AG09309 (cell line): ENCODE measurements at regions not wholly inside any gene's neighbourhood (a gene's known extent, or its start where the extent isn't known, plus 50 kb on each side); places are given as distances from the start of the nearest gene placed in this dataset.

Experiments used
- DNase-seq: peaks from one replicate; pipeline ENCODE4 v3.0.0-alpha.2; 2010; ENCODE audit warnings: low read depth
- H3K4me3 ChIP-seq: 2 replicates; pipeline ENCODE4 v1.5.1; 2011; ENCODE audit warnings: mild to moderate bottlenecking, low read depth, low read length, moderate library complexity; ENCODE audit not compliant: control insufficient read depth
- TF ChIP-seq, protein P1 (sequence below): IDR thresholded peaks from 2 replicates; pipeline ENCODE4 v1.5.1; 2011; ENCODE audit warnings: mild to moderate bottlenecking, low read depth, low read length, inconsistent platforms; ENCODE audit not compliant: insufficient read depth, control insufficient read depth; ENCODE audit errors: missing control alignments

DNA sequence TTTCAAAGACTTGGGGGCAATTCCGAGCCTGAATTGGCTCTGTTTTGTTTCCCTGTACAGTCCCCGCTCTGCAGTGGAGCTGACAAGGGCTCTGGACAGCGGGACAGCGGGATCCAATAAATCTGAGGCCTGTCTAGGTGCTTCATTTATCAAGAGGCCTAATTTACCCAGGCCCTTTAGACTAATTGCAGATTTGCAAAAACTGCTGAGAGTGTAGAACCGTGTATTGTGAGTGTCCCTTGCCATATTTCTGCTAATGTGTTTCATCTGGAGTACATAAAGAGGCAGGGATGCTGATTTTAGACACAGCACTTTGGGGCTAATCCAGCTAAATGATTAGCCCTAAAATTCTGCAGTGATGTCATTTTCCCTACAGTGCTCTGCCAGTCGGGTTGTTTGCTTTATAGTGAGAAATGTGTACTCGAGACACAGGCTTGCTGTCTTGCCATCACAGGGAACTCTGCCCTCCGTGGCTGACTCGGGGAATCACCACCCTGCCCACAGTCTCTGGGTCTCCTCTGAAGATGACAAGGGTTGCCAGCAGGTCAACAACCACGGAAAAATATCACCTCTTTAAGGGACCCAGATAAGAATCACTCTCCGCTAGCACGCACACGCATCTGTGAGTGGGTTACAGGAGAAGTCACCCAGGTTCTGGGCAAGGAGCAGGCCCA, 592.0 kb downstream of the BNC2 start:
- TF ChIP-seq, protein P1, sequence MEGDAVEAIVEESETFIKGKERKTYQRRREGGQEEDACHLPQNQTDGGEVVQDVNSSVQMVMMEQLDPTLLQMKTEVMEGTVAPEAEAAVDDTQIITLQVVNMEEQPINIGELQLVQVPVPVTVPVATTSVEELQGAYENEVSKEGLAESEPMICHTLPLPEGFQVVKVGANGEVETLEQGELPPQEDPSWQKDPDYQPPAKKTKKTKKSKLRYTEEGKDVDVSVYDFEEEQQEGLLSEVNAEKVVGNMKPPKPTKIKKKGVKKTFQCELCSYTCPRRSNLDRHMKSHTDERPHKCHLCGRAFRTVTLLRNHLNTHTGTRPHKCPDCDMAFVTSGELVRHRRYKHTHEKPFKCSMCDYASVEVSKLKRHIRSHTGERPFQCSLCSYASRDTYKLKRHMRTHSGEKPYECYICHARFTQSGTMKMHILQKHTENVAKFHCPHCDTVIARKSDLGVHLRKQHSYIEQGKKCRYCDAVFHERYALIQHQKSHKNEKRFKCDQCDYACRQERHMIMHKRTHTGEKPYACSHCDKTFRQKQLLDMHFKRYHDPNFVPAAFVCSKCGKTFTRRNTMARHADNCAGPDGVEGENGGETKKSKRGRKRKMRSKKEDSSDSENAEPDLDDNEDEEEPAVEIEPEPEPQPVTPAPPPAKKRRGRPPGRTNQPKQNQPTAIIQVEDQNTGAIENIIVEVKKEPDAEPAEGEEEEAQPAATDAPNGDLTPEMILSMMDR = no peak
- DNase-seq = no peak
- H3K4me3 ChIP-seq = no peak overlapping the region

DNA sequence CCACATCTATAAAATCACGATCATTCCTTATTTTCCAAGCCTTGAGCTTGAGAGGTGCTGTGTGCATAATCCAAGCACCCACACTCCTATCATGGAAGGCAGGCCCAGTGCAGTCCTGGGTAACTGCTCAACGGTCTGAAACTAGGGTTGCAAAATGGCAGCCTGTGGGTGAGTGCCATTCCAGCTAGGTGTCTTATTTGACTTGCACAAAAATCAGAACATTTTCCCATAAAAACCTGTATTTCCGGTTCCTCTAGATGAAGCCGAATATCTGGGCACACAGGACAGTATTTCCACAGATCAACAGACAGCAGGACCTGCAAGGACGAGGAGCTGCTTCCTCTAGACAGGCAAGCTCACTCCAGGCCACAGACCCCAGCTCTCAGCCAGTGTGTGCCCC, 588.8 kb downstream of the BNC2 start:
- H3K4me3 ChIP-seq = no peak overlapping the region
- TF ChIP-seq, protein P1 = no peak
- DNase-seq = no peak

DNA sequence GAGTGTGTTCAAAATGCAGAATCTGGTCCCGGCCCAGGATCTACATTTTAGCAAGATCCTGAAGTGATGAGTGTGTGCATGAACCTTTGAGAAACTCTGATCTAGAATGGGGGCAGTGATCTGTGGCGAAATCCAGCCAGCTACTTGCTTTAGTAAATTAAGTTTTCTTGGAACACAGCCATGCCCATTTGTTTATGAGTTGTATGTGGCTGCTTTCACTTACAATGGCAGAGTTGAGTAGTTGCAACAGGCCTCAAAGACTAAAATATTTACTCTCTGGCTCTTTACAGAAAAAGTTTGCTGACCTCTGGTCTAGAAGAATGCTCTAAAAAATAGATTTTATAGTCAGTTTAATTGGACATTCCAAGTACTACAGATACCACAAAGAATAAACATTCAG, 588.3 kb downstream of the BNC2 start:
- H3K4me3 ChIP-seq = no peak overlapping the region
- TF ChIP-seq, protein P1 = no peak
- peak; percentile 93 for DNase-seq

DNA sequence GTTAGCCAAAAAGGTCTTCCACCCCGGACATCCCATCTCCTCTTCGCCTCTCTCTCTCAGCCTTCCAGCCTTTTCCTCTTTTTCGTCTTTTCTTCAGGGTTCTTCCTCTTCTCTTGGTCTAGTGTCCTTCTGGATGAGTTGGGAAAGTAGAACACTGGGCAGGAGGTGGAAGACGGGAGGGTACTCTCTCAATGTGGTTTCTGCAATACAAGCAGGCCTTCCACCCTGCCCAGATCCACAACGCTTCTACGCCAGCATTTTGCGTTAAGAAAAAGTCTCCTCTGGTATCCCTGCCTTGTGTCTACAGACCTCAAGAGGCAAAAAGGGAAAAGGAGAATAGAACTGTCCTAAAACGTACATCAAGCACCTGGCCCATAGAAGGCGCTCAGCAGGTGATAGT, 587.8 kb downstream of the BNC2 start:
- TF ChIP-seq, protein P1 = no peak
- H3K4me3 ChIP-seq = no peak overlapping the region
- DNase-seq = no peak

DNA sequence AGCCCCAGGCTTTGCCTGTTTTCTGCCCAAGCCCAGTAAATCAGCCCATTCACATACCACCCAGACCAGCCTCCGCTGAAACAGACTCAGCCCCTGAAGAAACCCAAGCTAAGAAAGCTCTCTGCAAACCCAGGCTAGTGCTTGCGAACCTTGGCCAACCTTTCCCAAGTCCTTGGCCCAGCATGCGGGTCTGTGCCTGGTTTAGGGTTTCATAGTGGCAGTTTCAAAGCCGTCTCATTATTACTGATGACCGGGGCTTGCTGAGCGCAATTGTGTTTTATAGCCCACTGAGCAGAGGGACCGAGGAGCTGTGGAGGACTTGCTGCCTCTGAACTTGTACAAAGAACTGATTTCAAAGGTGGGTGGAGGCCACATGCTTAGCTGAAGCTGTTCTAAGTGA, 584.3 kb downstream of the BNC2 start:
- TF ChIP-seq, protein P1 = no peak
- no peak overlapping the region for H3K4me3 ChIP-seq
- no peak for DNase-seq

DNA sequence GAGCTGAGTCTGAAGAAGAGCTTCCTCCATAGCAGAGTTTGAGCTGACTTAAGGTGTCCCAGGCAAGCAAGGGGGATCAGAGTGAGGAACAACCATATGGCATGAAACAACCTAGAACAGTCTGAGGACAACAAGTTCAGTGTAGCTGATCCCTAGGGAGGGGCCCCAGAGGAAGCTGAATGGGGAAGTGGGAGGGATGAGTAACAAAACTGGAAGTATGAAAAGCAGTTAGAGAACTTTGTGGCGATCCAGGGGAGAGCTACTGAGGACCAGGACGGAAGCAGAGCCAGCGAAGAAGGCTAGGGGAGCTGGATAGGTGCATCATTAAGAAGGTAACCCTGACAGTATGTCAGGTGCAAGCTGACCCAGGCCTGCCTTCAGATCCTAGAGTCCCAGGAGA, 580.8 kb downstream of the BNC2 start:
- TF ChIP-seq, protein P1 = no peak
- no peak overlapping the region for H3K4me3 ChIP-seq
- no peak for DNase-seq

DNA sequence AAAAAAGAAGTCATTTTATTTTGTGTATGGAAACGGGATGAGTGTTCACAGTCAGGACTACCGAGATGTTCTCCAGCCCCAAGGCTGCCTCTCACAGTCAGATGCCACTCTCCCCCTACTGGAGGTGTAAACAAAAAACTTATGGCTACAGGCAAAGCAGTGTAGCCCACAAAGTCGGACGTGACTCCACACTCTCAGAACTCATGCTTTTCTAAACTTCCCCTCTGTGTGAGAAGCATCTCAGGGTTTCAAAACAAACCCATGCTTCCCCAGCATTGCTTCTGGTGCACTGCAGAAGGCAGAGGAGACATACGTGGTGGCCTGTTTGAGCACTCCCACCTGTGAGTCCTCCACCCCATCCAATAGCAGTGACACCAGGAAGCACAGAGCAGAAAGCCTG, 580.3 kb downstream of the BNC2 start:
- DNase-seq = no peak
- H3K4me3 ChIP-seq = no peak overlapping the region
- TF ChIP-seq, protein P1 = no peak
